ENCODE measurements at regions not wholly inside any gene's neighbourhood (a gene's known extent, or its start where the extent isn't known, plus 50 kb on each side); places are given as distances from the start of the nearest gene placed in this dataset.

GRCh38 chr6:50330347-50330746, 280.6 kb upstream of the DEFB112 start:
- TF ChIP-seq, protein P1, sequence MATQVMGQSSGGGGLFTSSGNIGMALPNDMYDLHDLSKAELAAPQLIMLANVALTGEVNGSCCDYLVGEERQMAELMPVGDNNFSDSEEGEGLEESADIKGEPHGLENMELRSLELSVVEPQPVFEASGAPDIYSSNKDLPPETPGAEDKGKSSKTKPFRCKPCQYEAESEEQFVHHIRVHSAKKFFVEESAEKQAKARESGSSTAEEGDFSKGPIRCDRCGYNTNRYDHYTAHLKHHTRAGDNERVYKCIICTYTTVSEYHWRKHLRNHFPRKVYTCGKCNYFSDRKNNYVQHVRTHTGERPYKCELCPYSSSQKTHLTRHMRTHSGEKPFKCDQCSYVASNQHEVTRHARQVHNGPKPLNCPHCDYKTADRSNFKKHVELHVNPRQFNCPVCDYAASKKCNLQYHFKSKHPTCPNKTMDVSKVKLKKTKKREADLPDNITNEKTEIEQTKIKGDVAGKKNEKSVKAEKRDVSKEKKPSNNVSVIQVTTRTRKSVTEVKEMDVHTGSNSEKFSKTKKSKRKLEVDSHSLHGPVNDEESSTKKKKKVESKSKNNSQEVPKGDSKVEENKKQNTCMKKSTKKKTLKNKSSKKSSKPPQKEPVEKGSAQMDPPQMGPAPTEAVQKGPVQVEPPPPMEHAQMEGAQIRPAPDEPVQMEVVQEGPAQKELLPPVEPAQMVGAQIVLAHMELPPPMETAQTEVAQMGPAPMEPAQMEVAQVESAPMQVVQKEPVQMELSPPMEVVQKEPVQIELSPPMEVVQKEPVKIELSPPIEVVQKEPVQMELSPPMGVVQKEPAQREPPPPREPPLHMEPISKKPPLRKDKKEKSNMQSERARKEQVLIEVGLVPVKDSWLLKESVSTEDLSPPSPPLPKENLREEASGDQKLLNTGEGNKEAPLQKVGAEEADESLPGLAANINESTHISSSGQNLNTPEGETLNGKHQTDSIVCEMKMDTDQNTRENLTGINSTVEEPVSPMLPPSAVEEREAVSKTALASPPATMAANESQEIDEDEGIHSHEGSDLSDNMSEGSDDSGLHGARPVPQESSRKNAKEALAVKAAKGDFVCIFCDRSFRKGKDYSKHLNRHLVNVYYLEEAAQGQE (IDR thresholded peaks at IDR 0.05; ENCODE audit: insufficient read depth in 1 of 2, low read depth in 2 of 2, low read length in 1 of 2): no peak
- ChIA-PET CTCF (no interaction called here), POLR2A (no interaction called here)
- in situ Hi-C loops (cut with HindIII; ENCODE audit: low pct_unique_long_range_greater_than_20kb, low sequenced_read_pairs) (no loop called here), intact Hi-C loops (cut with micrococcal nuclease; ENCODE audit: unreplicated experiment) (no loop called here)
- Histone ChIP-seq H3K9me3 (ENCODE audit: control insufficient read depth, insufficient read depth, low read depth, low read length) (no peaks in the 10 kb centered on the region), H3K27me3 (ENCODE audit: control insufficient read depth, insufficient read depth, low read length) (no peaks in the 10 kb centered on the region), H3K36me3 (ENCODE audit: control insufficient read depth, insufficient read depth, low read length) (no peaks in the 10 kb centered on the region), H3K4me3 (ENCODE audit: low read depth in 2 of 2, low read length in 2 of 2) (no peak overlapping the region), H3K4me1 (ENCODE audit: control insufficient read depth, insufficient read depth, low read length) (no peaks in the 10 kb centered on the region), H3K27ac (ENCODE audit: low read length) (no peak overlapping the region)
- DNase-seq (ENCODE audit: low read depth, low spot score): no peak
- ATAC-seq: no peak
- no TSS peak for BruUV-seq (replicated peaks)

DNA sequence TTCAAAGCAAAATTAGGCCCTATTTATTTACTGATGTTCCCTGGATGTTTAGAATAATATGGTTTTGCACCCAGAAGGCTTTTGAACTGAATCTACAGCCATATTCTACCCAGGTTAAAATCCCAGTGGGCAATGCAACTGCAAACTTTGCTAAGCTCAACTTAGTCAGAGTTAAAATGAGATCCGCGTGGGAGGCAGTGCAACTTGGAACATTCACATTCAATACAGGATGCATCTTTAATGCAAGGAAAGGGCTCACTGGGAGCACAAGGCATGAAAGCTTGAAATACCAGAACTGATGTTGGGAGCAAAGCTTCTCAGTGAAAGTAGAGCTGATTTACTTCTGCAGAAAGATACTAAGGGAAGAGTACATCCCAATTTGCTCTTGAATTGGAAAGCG, 281.2 kb upstream of the DEFB112 start:
- POLR2A ChIA-PET: no interaction called here
- H3K4me3 ChIP-seq (ENCODE audit: low read depth in 2 of 2, low read length in 2 of 2): no peak overlapping the region
- BruUV-seq (replicated peaks): no TSS peak
- CTCF ChIA-PET: no interaction called here
- DNase-seq (ENCODE audit: low read depth, low spot score): no peak
- intact Hi-C loops (cut with micrococcal nuclease; ENCODE audit: unreplicated experiment) (no loop called here), in situ Hi-C loops (cut with HindIII; ENCODE audit: low pct_unique_long_range_greater_than_20kb, low sequenced_read_pairs) (no loop called here)
- no peaks in the 10 kb centered on the region for H3K4me1 ChIP-seq (ENCODE audit: control insufficient read depth, insufficient read depth, low read length)
- no peaks in the 10 kb centered on the region for H3K36me3 ChIP-seq (ENCODE audit: control insufficient read depth, insufficient read depth, low read length)
- ATAC-seq: no peak
- no peaks in the 10 kb centered on the region for H3K27me3 ChIP-seq (ENCODE audit: control insufficient read depth, insufficient read depth, low read length)
- H3K27ac ChIP-seq (ENCODE audit: low read length): no peak overlapping the region
- TF ChIP-seq, protein P2, sequence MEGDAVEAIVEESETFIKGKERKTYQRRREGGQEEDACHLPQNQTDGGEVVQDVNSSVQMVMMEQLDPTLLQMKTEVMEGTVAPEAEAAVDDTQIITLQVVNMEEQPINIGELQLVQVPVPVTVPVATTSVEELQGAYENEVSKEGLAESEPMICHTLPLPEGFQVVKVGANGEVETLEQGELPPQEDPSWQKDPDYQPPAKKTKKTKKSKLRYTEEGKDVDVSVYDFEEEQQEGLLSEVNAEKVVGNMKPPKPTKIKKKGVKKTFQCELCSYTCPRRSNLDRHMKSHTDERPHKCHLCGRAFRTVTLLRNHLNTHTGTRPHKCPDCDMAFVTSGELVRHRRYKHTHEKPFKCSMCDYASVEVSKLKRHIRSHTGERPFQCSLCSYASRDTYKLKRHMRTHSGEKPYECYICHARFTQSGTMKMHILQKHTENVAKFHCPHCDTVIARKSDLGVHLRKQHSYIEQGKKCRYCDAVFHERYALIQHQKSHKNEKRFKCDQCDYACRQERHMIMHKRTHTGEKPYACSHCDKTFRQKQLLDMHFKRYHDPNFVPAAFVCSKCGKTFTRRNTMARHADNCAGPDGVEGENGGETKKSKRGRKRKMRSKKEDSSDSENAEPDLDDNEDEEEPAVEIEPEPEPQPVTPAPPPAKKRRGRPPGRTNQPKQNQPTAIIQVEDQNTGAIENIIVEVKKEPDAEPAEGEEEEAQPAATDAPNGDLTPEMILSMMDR (IDR thresholded peaks at IDR 0.05): no peak
- TF ChIP-seq TCF7L2 (IDR thresholded peaks at IDR 0.05; ENCODE audit: low read depth, low read length): no peak
- TF ChIP-seq POLR2AphosphoS5 (IDR thresholded peaks at IDR 0.05; ENCODE audit: low read depth, low read length): no peak
- no peak for TF ChIP-seq SIN3A (IDR thresholded peaks at IDR 0.05; ENCODE audit: borderline replicate concordance, insufficient read depth, low read depth, low read length)
- TF ChIP-seq, protein P1 (IDR thresholded peaks at IDR 0.05; ENCODE audit: insufficient read depth in 1 of 2, low read depth in 2 of 2, low read length in 1 of 2): no peak
- no peaks in the 10 kb centered on the region for H3K9me3 ChIP-seq (ENCODE audit: control insufficient read depth, insufficient read depth, low read depth, low read length)
